Neural crest cell (in vitro differentiated cells): ENCODE measurements at regions not wholly inside any gene's neighbourhood (a gene's known extent, or its start where the extent isn't known, plus 50 kb on each side); places are given as distances from the start of the nearest gene placed in this dataset.

Experiments used
- DNase-seq: peaks from one replicate; pipeline ENCODE4 v3.0.0; 2021; ENCODE audit warnings: low read depth, mixed read lengths, low spot score
- H3K27ac Mint-ChIP-seq: one replicate; pipeline ENCODE4 v1.8.0; 2021; ENCODE audit warnings: mild to moderate bottlenecking, mixed read lengths; ENCODE audit not compliant: unreplicated experiment
- H3K27me3 Mint-ChIP-seq: 2 replicates; pipeline ENCODE4 v1.8.0; 2021; ENCODE audit warnings: low read depth, mild to moderate bottlenecking, mixed read lengths
- H3K36me3 Mint-ChIP-seq: 2 replicates; pipeline ENCODE4 v1.8.0; 2021; ENCODE audit warnings: low read depth, mild to moderate bottlenecking, mixed read lengths
- H3K4me1 Mint-ChIP-seq: 2 replicates; pipeline ENCODE4 v1.8.0; 2021; ENCODE audit warnings: mixed read lengths
- H3K4me3 Mint-ChIP-seq: one replicate; pipeline ENCODE4 v1.8.0; 2021; ENCODE audit warnings: mild to moderate bottlenecking, mixed read lengths
- H3K9me3 Mint-ChIP-seq: 2 replicates; pipeline ENCODE4 v1.8.0; 2021; ENCODE audit warnings: mixed read lengths
- TF ChIP-seq, protein P1 (sequence below): fragments of 200-600 bp; sonication (generic); conservative IDR thresholded peaks from 2 replicates; pipeline ENCODE4 v1.5.0; 2021; ENCODE audit warnings: antibody characterized with exemption, mild to moderate bottlenecking

DNA sequence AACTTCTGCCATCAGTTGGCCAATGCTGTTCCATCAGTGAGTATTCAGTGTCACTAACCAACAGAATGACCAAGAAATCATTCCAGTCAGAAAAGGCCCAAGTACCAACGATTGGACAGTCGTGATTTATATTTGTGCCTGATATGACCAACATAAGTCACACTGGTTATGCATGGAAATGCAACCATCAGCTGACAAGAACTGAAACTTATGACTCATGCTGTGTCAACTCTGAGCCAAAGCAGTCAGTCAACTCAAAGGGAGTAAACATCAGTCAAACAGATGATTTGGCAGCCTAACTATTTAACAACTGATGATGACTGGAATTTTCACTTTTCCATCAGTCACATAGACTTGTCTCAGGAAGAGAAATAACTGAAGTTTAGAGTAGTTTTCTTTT lies 142.4 kb downstream of the ANXA2 start:
- no peaks in the 10 kb centered on the region for H3K36me3 Mint-ChIP-seq

DNA sequence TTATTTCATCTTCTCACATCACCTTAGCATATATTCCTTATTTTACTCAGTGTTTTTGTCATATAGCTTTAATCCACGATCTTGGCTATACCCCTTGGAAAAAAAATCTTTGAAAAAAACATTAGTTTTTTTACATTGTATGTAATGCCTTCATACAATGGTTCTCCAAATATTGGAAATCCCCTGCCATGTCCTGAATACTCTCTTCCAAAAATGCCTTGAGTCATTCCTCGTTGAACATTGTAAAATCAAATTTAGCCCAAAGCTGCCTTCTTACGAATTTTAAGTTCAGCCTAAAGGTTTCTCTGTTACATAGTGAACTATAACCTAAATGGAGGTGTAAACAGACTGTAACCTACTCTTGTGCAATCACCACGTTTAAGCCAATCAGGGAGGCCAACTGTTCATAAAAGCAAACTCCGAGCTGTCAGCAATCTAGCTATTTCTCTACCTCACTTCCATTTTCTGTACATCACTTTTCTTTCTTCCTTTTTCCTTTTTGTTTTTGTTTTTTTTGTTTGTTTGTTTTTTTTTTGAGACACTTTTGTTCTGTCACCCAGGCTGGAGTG lies 140.1 kb downstream of the ANXA2 start:
- no peaks in the 10 kb centered on the region for H3K27me3 Mint-ChIP-seq
- no peak overlapping the region for H3K4me3 Mint-ChIP-seq
- no peak for DNase-seq
- no peaks in the 10 kb centered on the region for H3K9me3 Mint-ChIP-seq
- H3K36me3 Mint-ChIP-seq, result no peaks in the 10 kb centered on the region
- TF ChIP-seq, protein P1, sequence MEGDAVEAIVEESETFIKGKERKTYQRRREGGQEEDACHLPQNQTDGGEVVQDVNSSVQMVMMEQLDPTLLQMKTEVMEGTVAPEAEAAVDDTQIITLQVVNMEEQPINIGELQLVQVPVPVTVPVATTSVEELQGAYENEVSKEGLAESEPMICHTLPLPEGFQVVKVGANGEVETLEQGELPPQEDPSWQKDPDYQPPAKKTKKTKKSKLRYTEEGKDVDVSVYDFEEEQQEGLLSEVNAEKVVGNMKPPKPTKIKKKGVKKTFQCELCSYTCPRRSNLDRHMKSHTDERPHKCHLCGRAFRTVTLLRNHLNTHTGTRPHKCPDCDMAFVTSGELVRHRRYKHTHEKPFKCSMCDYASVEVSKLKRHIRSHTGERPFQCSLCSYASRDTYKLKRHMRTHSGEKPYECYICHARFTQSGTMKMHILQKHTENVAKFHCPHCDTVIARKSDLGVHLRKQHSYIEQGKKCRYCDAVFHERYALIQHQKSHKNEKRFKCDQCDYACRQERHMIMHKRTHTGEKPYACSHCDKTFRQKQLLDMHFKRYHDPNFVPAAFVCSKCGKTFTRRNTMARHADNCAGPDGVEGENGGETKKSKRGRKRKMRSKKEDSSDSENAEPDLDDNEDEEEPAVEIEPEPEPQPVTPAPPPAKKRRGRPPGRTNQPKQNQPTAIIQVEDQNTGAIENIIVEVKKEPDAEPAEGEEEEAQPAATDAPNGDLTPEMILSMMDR, result no peak
- H3K4me1 Mint-ChIP-seq, result no peaks in the 10 kb centered on the region
- no peak overlapping the region for H3K27ac Mint-ChIP-seq

More for the DNA sequence above, 142.4 kb downstream of the ANXA2 start:
- TF ChIP-seq, protein P1, result no peak
- Mint-ChIP-seq H3K9me3 (no peaks in the 10 kb centered on the region), H3K4me3 (no peak overlapping the region), H3K27ac (no peak overlapping the region), H3K4me1 (peaks cover 16% of the 10 kb centered on the region), H3K27me3 (no peaks in the 10 kb centered on the region)
- no peak for DNase-seq

DNA sequence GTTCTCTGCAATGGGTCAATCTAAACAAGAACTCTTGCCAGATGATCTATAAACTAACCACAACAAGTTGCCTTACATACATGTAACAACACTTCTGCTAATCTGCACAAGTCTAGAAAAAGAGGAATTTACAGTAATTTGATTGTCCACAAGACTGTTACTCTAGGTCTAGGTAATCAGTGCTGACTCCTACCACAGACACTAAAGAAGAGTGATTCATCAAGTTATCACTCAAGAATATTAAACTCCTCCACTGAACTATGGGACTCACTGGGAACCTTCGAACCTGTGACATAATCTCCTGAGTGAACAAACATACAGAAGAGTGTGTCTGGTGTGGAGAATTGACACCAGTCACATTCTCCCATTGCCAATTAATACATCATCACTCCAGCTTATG lies 138.3 kb downstream of the ANXA2 start:
- no peak overlapping the region for H3K27ac Mint-ChIP-seq
- DNase-seq, result no peak
- no peaks in the 10 kb centered on the region for H3K27me3 Mint-ChIP-seq
- no peaks in the 10 kb centered on the region for H3K4me1 Mint-ChIP-seq
- no peak overlapping the region for H3K4me3 Mint-ChIP-seq
- no peaks in the 10 kb centered on the region for H3K9me3 Mint-ChIP-seq
- H3K36me3 Mint-ChIP-seq, result no peaks in the 10 kb centered on the region
- TF ChIP-seq, protein P1, result no peak

DNA sequence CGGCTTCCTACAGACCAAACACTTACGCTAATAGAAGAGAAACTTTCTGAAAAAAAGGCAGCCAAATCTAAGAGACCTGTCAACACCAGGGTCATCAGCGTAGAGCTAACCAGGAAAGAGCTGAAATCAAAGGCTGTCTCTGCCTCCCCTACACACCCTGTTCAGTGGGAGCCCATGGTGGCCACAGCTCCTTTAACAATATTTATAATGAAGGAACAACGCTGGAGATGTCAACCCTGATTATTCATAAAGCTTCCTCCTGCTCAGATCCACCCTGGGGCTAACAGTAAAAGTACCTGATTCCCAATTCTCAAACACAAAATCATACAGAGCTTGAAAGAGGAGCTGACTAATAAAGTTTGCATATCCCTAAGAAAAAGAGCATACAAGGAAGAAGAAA lies 133.7 kb downstream of the ANXA2 start:
- no peaks in the 10 kb centered on the region for H3K4me1 Mint-ChIP-seq
- no peak for DNase-seq
- H3K36me3 Mint-ChIP-seq, result no peaks in the 10 kb centered on the region
- no peak overlapping the region for H3K27ac Mint-ChIP-seq
- no peaks in the 10 kb centered on the region for H3K9me3 Mint-ChIP-seq
- peaks cover 18% of the 10 kb centered on the region for H3K27me3 Mint-ChIP-seq
- H3K4me3 Mint-ChIP-seq, result no peak overlapping the region
- TF ChIP-seq, protein P1, result no peak

DNA sequence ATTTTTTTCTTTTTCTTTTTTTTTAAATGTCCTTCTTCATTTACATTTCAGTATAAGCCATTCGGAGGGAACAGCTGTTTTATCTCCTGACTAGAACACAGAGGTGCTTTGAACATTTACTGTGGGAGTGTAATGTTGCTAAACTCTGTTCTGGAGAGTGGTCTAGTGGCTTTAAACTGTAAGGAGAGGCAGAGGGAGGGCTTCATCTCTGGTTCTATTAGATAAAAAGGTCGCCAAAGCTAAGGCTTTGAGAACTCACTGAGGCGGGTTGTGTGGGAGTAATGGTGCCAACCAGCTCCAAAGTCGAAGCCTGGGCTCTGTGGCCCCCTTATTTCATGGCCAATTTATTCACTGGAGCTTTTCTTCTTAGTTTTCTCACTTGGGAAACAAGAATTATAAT lies 133.2 kb downstream of the ANXA2 start:
- Mint-ChIP-seq H3K27ac (no peak overlapping the region), H3K27me3 (peaks cover 18% of the 10 kb centered on the region), H3K36me3 (no peaks in the 10 kb centered on the region), H3K9me3 (no peaks in the 10 kb centered on the region), H3K4me1 (no peaks in the 10 kb centered on the region), H3K4me3 (no peak overlapping the region)
- no peak for DNase-seq
- TF ChIP-seq, protein P1, result no peak
